Stimulated activated CD4-positive, alpha-beta T cell treated with anti-CD3 and anti-CD28 coated beads, Interleukin-1b, Interleukin-23, amount 100 ng/mL, for 4 hours (primary cell): ENCODE measurements at regions not wholly inside any gene's neighbourhood (a gene's known extent, or its start where the extent isn't known, plus 50 kb on each side); places are given as distances from the start of the nearest gene placed in this dataset.
"Not testable (repeated sequence)": the region's sequence is repeated elsewhere in the genome, so short reads cannot be mapped to it uniquely, and the experiment has no call there.

ENCODE experiments used
- DNase-seq, 2 donors: peaks; one replicate each; pipeline ENCODE4 v3.0.0-alpha.2; 2020; ENCODE audit warnings: low read depth in 2 of 2

GRCh38 chr16:86074651-86075487, 175.9 kb downstream of the IRF8 start:
- no peak for DNase-seq

- no peak for DNase-seq
Observed at GRCh38 chr16:86075488-86075785, 176.5 kb downstream of the IRF8 start.

- no peak for DNase-seq
Observed at GRCh38 chr16:86075839-86076440, 177.0 kb downstream of the IRF8 start.

- no peak for DNase-seq
Observed at GRCh38 chr16:86076606-86077005, 177.6 kb downstream of the IRF8 start.

- no peak for DNase-seq
Observed at GRCh38 chr16:86077243-86077940, 178.4 kb downstream of the IRF8 start.

GRCh38 chr16:86078121-86078600, 179.2 kb downstream of the IRF8 start:
- DNase-seq = no peak

GRCh38 chr16:86078711-86079110, 179.7 kb downstream of the IRF8 start:
- not testable (repeated sequence) for DNase-seq

- DNase-seq = no peak
Observed at GRCh38 chr16:86079255-86079885, 180.4 kb downstream of the IRF8 start.

GRCh38 chr16:86080131-86080875, 181.3 kb downstream of the IRF8 start:
- no peak for DNase-seq

- no peak for DNase-seq
Observed at GRCh38 chr16:86080982-86081381, 182.0 kb downstream of the IRF8 start.

GRCh38 chr16:86082418-86083030, 183.6 kb downstream of the IRF8 start:
- DNase-seq = no peak

GRCh38 chr16:86083382-86084002, 184.5 kb downstream of the IRF8 start:
- DNase-seq = no peak

- no peak for DNase-seq
Observed at GRCh38 chr16:86085161-86085611, 186.2 kb downstream of the IRF8 start.

GRCh38 chr16:86085795-86086194, 186.8 kb downstream of the IRF8 start:
- DNase-seq = no peak

- no peak for DNase-seq
Observed at GRCh38 chr16:86086471-86086870, 187.5 kb downstream of the IRF8 start.

- no peak for DNase-seq
Observed at GRCh38 chr16:86087011-86087895, 188.3 kb downstream of the IRF8 start.

- DNase-seq = no peak
Observed at GRCh38 chr16:86087896-86088230, 188.9 kb downstream of the IRF8 start.

- no peak for DNase-seq
Observed at GRCh38 chr16:86088287-86088686, 189.3 kb downstream of the IRF8 start.

- no peak for DNase-seq
Observed at GRCh38 chr16:86088816-86089215, 189.9 kb downstream of the IRF8 start.
